ENCODE measurements at regions not wholly inside any gene's neighbourhood (a gene's known extent, or its start where the extent isn't known, plus 50 kb on each side); places are given as distances from the start of the nearest gene placed in this dataset.

GRCh38 chr3:182632077-182632393 lies 161.3 kb upstream of the ATP11B start:
- no peaks in the 10 kb centered on the region for H3K36me3 ChIP-seq
- no peak overlapping the region for H3K4me3 ChIP-seq
- DNase-seq (ENCODE audit: low spot score), result no peak
- H3K27me3 ChIP-seq (replicated peaks; ENCODE audit: insufficient read depth), result no peaks in the 10 kb centered on the region
- TF ChIP-seq CTCF (IDR thresholded peaks at IDR 0.05), result no peak
- no peak overlapping the region for H3K27ac ChIP-seq
- H3K9me3 ChIP-seq, result no peaks in the 10 kb centered on the region
- no peaks in the 10 kb centered on the region for H3K4me1 ChIP-seq (ENCODE audit: control insufficient read depth in 1 of 2, low read depth in 2 of 2)
- ATAC-seq (ENCODE audit: insufficient number of reproducible peaks, low FRiP score, low read depth), result no peak

- no peaks in the 10 kb centered on the region for H3K27me3 ChIP-seq (replicated peaks; ENCODE audit: insufficient read depth)
- DNase-seq (ENCODE audit: low spot score) (no peak), ATAC-seq (ENCODE audit: insufficient number of reproducible peaks, low FRiP score, low read depth) (no peak)
- H3K9me3 ChIP-seq, result no peaks in the 10 kb centered on the region
- no peaks in the 10 kb centered on the region for H3K36me3 ChIP-seq
- H3K4me1 ChIP-seq (ENCODE audit: control insufficient read depth in 1 of 2, low read depth in 2 of 2), result no peaks in the 10 kb centered on the region
- TF ChIP-seq CTCF (IDR thresholded peaks at IDR 0.05), result no peak
- H3K27ac ChIP-seq, result no peak overlapping the region
- H3K4me3 ChIP-seq, result no peak overlapping the region
Measured at GRCh38 chr3:182633186-182633585, 160.1 kb upstream of the ATP11B start.

- ATAC-seq (ENCODE audit: insufficient number of reproducible peaks, low FRiP score, low read depth) (no peak), DNase-seq (ENCODE audit: low spot score) (no peak)
- Histone ChIP-seq H3K36me3 (no peaks in the 10 kb centered on the region), H3K4me1 (ENCODE audit: control insufficient read depth in 1 of 2, low read depth in 2 of 2) (no peaks in the 10 kb centered on the region), H3K27ac (no peak overlapping the region), H3K4me3 (no peak overlapping the region), H3K27me3 (replicated peaks; ENCODE audit: insufficient read depth) (no peaks in the 10 kb centered on the region), H3K9me3 (no peaks in the 10 kb centered on the region)
- no peak for TF ChIP-seq CTCF (IDR thresholded peaks at IDR 0.05)
Measured at GRCh38 chr3:182636646-182637045, 156.7 kb upstream of the ATP11B start.

GRCh38 chr3:182637350-182638110 lies 155.8 kb upstream of the ATP11B start:
- Histone ChIP-seq H3K9me3 (no peaks in the 10 kb centered on the region), H3K4me3 (no peak overlapping the region), H3K4me1 (ENCODE audit: control insufficient read depth in 1 of 2, low read depth in 2 of 2) (no peaks in the 10 kb centered on the region), H3K27ac (no peak overlapping the region), H3K36me3 (no peaks in the 10 kb centered on the region), H3K27me3 (replicated peaks; ENCODE audit: insufficient read depth) (no peaks in the 10 kb centered on the region)
- DNase-seq (ENCODE audit: low spot score) (no peak), ATAC-seq (ENCODE audit: insufficient number of reproducible peaks, low FRiP score, low read depth) (no peak)
- no peak for TF ChIP-seq CTCF (IDR thresholded peaks at IDR 0.05)

GRCh38 chr3:182644013-182644412 lies 149.3 kb upstream of the ATP11B start:
- ATAC-seq (ENCODE audit: insufficient number of reproducible peaks, low FRiP score, low read depth), result no peak
- no peaks in the 10 kb centered on the region for H3K9me3 ChIP-seq
- no peaks in the 10 kb centered on the region for H3K27me3 ChIP-seq (replicated peaks; ENCODE audit: insufficient read depth)
- H3K4me3 ChIP-seq, result no peak overlapping the region
- no peaks in the 10 kb centered on the region for H3K36me3 ChIP-seq
- no peak overlapping the region for H3K27ac ChIP-seq
- no peaks in the 10 kb centered on the region for H3K4me1 ChIP-seq (ENCODE audit: control insufficient read depth in 1 of 2, low read depth in 2 of 2)
- no peak for TF ChIP-seq CTCF (IDR thresholded peaks at IDR 0.05)
- DNase-seq (ENCODE audit: low spot score), result no peak
